HEK293T (cell line): ENCODE measurements at regions not wholly inside any gene's neighbourhood (a gene's known extent, or its start where the extent isn't known, plus 50 kb on each side); places are given as distances from the start of the nearest gene placed in this dataset.

ENCODE experiments used
- CTCF ChIA-PET: fragments of 350-600 bp; formaldehyde crosslinking; extraction: SDS; loops from one replicate; lab custom pipeline; 2021; ENCODE audit warnings: antibody characterized with exemption, inconsistent platforms; lab: Yijun Ruan, JAX
- POLR2A ChIA-PET: fragments of 350-600 bp; formaldehyde crosslinking; extraction: SDS; loops from one replicate; lab custom pipeline; 2020; ENCODE audit warnings: antibody characterized with exemption, inconsistent platforms; lab: Yijun Ruan, JAX
- DNase-seq: peaks from one replicate; pipeline ENCODE4 v3.0.0; 2012; ENCODE audit warnings: mixed read lengths; ENCODE audit errors: extremely low spot score
- ARNT ChIP-seq: fragments of 450-650 bp; IDR thresholded peaks from 2 replicates; pipeline ENCODE4 v1.6.1; 2017; ENCODE audit warnings: mild to moderate bottlenecking
- BHLHE40 ChIP-seq: fragments of 450-650 bp; IDR thresholded peaks from 2 replicates; pipeline ENCODE4 v1.6.1; 2016; ENCODE audit warnings: mild to moderate bottlenecking, moderate library complexity, borderline replicate concordance
- CTBP1 ChIP-seq: fragments of 450-650 bp; IDR thresholded peaks from 2 replicates; pipeline ENCODE4 v1.6.1; 2016; ENCODE audit warnings: borderline replicate concordance
- ELF4 ChIP-seq: fragments of 450-650 bp; IDR thresholded peaks from 2 replicates; pipeline ENCODE4 v1.6.1; 2017; ENCODE audit warnings: antibody characterized with exemption
- FOXA1 ChIP-seq: fragments of 450-650 bp; IDR thresholded peaks from 2 replicates; pipeline ENCODE4 v1.6.1; 2016; ENCODE audit warnings: mild to moderate bottlenecking
- FOXK2 ChIP-seq: fragments of 450-650 bp; IDR thresholded peaks from 2 replicates; pipeline ENCODE4 v1.6.1; 2016; ENCODE audit warnings: mild to moderate bottlenecking
- FOXM1 ChIP-seq: fragments of 450-650 bp; IDR thresholded peaks from 2 replicates; pipeline ENCODE4 v1.6.1; 2017; ENCODE audit warnings: mild to moderate bottlenecking, borderline replicate concordance
- HDGF ChIP-seq: fragments of 450-650 bp; IDR thresholded peaks from 2 replicates; pipeline ENCODE4 v1.6.1; 2017; ENCODE audit warnings: antibody characterized with exemption, borderline replicate concordance
- L3MBTL2 ChIP-seq: fragments of 450-650 bp; conservative IDR thresholded peaks from 2 replicates; pipeline ENCODE4 v1.6.1; 2016; ENCODE audit warnings: mild to moderate bottlenecking
- LEF1 ChIP-seq: fragments of 450-650 bp; IDR thresholded peaks from 2 replicates; pipeline ENCODE4 v1.6.1; 2017; ENCODE audit warnings: mild to moderate bottlenecking, borderline replicate concordance
- NFRKB ChIP-seq: fragments of 450-650 bp; IDR thresholded peaks from 2 replicates; pipeline ENCODE4 v1.6.1; 2016; ENCODE audit warnings: mild to moderate bottlenecking, moderate library complexity
- SP1 ChIP-seq: fragments of 450-650 bp; IDR thresholded peaks from 2 replicates; pipeline ENCODE4 v1.6.1; 2017
- SUZ12 ChIP-seq: fragments of 450-650 bp; IDR thresholded peaks from 2 replicates; pipeline ENCODE4 v1.6.1; 2016; ENCODE audit warnings: mild to moderate bottlenecking
- TARDBP ChIP-seq: fragments of 450-650 bp; IDR thresholded peaks from 2 replicates; pipeline ENCODE4 v1.6.1; 2016
- ZNF384 ChIP-seq: fragments of 450-650 bp; IDR thresholded peaks from 2 replicates; pipeline ENCODE4 v1.6.1; 2016
- TF ChIP-seq, protein P1 (sequence below): fragments of 450-650 bp; IDR thresholded peaks from 2 replicates; pipeline ENCODE4 v1.6.1; 2016

DNA sequence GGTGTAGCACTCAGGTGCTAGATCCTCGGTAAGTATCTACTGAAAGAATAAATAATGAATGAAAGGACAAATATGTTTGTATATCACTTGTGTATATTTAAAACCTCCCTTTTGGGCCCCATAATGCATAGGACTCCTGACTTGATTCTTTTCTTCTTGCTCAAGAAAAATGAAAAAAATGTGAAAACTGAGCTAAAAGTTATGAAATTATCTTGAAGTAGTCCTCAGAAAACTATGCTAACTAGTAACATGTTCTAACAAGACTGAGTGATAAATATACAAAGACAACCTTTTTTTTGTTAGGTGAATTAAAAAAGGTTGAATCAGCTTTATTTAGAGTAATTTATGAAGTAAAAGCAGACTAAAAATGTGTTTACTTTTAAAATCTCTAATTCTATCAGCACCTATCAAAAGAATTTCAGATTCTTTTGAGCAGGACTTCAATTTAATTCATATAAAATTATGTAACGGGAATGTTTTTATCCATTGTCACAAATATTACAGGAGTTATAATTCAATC is 247.8 kb upstream of the JAG1 start:
- no peak for TF ChIP-seq L3MBTL2
- no peak for TF ChIP-seq FOXA1
- no peak for TF ChIP-seq ELF4
- TF ChIP-seq ZNF384 = no peak
- no peak for TF ChIP-seq CTBP1
- no peak for TF ChIP-seq TARDBP
- no peak for TF ChIP-seq BHLHE40
- TF ChIP-seq NFRKB = no peak
- TF ChIP-seq FOXM1 = no peak
- no peak for TF ChIP-seq LEF1
- no peak for TF ChIP-seq ARNT
- no peak for TF ChIP-seq SP1
- TF ChIP-seq, protein P1, sequence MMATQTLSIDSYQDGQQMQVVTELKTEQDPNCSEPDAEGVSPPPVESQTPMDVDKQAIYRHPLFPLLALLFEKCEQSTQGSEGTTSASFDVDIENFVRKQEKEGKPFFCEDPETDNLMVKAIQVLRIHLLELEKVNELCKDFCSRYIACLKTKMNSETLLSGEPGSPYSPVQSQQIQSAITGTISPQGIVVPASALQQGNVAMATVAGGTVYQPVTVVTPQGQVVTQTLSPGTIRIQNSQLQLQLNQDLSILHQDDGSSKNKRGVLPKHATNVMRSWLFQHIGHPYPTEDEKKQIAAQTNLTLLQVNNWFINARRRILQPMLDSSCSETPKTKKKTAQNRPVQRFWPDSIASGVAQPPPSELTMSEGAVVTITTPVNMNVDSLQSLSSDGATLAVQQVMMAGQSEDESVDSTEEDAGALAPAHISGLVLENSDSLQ = no peak
- no peak for TF ChIP-seq HDGF
- TF ChIP-seq SUZ12 = no peak
- TF ChIP-seq FOXK2 = no peak
- DNase-seq = no peak
- ChIA-PET CTCF (no interaction called here), POLR2A (no interaction called here)

DNA sequence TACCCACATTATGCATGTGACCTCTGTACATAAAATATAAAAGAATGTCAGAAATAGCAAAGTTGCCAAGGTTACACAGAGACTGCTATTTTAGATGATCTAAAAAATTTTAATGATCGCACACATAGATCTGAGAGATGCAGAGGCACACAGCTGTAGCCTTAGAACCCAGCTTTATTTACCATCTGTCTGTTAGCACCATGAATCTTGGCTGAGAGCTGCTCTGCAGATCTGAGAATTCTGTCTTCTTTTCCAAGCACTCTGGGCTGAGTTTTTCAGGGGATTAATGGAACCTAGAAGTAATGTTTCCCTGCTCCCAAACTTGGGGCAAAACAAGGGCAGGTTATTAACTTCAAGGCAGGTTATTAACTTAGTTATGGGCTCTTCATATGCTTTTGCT is 248.7 kb upstream of the JAG1 start:
- CTCF ChIA-PET = interaction anchor here (0.5 kb wide), 1 partner anchor 67 kb away, joined by 3 read pairs; no protein-coding TSS in a partner anchor
- no peak for DNase-seq
- TF ChIP-seq FOXA1 = no peak
- no peak for TF ChIP-seq BHLHE40
- TF ChIP-seq L3MBTL2 = no peak
- TF ChIP-seq TARDBP = no peak
- no peak for TF ChIP-seq SP1
- TF ChIP-seq ARNT = no peak
- no peak for TF ChIP-seq FOXM1
- TF ChIP-seq CTBP1 = no peak
- no peak for TF ChIP-seq SUZ12
- no peak for TF ChIP-seq ELF4
- no peak for TF ChIP-seq ZNF384
- no peak for TF ChIP-seq LEF1
- no peak for TF ChIP-seq NFRKB
- TF ChIP-seq FOXK2 = no peak
- POLR2A ChIA-PET = no interaction called here

DNA sequence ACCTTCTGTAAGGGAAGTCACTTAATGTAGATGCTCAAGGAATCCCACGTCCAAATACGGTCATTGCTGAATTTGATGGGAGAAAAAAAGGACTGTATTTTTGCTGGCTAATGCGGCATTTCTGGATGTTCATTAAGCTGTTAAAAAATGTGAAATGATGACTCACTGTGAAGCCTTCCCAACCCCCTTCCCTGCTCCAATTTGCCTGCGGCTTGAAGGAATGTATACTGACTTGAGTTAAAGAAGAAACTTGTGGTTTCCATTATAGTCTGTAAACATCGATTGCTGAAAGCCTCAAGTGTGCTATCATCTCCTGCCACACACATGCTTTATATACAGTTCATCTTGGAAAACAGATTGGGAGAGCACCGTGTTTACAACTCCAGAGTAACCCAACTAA is 249.1 kb upstream of the JAG1 start:
- ChIA-PET POLR2A (no interaction called here), CTCF (interaction anchor here (0.5 kb wide), 1 partner anchor 67 kb away, joined by 3 read pairs; no protein-coding TSS in a partner anchor)
- DNase-seq = no peak
- TF ChIP-seq SP1 (no peak), FOXM1 (no peak), FOXA1 (no peak)

DNA sequence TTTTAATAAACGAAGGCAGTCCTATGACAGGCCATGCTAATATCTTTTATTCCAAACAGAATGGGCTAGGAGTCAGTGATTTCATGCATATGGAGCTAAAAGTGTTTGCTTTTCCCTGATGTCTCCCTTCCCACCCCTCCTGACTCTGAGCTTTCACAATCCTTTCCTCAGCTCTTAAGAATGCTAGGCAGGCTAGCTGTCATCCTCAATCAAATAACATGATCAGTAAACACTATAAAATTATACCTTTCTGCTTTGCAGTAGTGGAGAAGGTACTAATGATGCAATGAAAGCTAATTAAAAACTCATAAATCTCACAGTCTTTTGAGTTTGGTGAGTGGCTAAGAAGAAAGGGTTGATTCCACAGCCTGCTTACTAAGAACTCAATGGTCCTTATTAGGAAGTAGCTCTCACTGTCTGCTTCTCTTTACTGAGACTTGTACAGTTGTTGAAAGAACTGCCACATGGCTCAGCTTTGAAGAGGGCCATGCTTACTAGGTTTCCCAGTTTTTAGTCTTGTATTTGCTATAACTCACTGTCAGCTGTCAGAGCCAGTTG is 250.9 kb upstream of the JAG1 start:
- CTCF ChIA-PET = no interaction called here

DNA sequence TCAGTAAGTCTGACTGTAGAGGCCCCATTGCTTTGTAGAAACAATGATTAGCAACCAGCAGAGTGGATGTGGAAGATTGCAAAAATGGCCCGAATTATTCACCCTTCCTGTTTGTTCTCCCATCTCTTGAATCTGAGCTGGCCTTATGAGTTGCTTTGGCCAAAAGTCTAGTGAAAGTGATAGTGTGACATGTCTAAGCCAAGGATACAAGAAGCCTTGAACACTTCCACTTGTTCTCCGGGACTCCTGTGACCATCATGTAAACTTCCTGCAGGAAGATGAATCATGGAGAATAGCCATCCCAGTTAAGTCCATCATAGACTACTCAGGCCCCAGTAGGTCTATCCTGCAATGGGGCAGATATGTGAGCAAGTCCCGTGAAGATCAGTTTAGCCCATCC is 252.0 kb upstream of the JAG1 start:
- POLR2A ChIA-PET = no interaction called here
- CTCF ChIA-PET = no interaction called here
- no peak for DNase-seq
- TF ChIP-seq, protein P1 = no peak
- no peak for TF ChIP-seq FOXK2
- no peak for TF ChIP-seq ZNF384
- TF ChIP-seq ELF4 = no peak
- TF ChIP-seq SUZ12 = no peak
- TF ChIP-seq FOXA1 = no peak
- TF ChIP-seq BHLHE40 = no peak
- no peak for TF ChIP-seq TARDBP
- no peak for TF ChIP-seq LEF1
- TF ChIP-seq L3MBTL2 = no peak

More for the DNA sequence above, 250.9 kb upstream of the JAG1 start:
- TF ChIP-seq TARDBP (no peak), SP1 (no peak), FOXA1 (no peak), CTBP1 (no peak), HDGF (no peak), LEF1 (no peak), FOXM1 (no peak), ELF4 (no peak), ARNT (no peak), FOXK2 (no peak), BHLHE40 (no peak), SUZ12 (no peak), L3MBTL2 (no peak), NFRKB (no peak), ZNF384 (no peak)
- TF ChIP-seq, protein P1 = no peak
- no peak for DNase-seq
- POLR2A ChIA-PET = no interaction called here

DNA sequence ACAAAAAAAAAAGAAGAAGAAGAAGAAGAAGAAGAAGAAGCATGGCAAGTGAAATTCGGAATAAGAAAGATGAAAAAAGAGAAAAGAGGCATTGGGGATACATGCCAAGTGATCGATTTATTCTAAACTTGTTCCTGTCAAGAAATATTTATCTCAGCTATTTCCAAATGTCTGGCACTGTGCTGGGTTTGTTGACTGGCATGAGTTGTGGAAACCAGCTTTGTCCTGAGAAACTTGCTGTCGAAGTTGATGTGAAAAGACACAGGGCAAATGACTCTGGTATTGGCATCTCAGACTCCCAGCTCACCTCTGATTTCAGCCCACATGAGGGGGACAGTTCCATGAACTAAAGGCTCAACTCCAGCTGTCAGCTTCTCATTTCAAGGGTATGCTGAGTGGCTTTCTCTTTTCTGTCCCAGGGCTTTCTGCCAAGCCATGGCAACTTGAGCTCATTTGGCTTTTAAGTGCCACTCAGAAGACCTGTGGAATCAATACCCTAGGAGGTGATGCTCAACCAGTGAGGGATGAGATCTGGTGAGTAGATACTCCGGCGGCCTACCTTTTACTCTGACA is 253.3 kb upstream of the JAG1 start:
- ChIA-PET POLR2A (no interaction called here), CTCF (no interaction called here)
- DNase-seq = no peak
- no peak for TF ChIP-seq ELF4
- TF ChIP-seq NFRKB = no peak
- TF ChIP-seq SUZ12 = no peak
- no peak for TF ChIP-seq TARDBP
- no peak for TF ChIP-seq ZNF384
- TF ChIP-seq FOXK2 = no peak
- TF ChIP-seq ARNT = no peak
- no peak for TF ChIP-seq HDGF
- TF ChIP-seq FOXM1 = no peak
- TF ChIP-seq, protein P1 = no peak
- no peak for TF ChIP-seq CTBP1
